GM12878 (cell line): ENCODE measurements at regions not wholly inside any gene's neighbourhood (a gene's known extent, or its start where the extent isn't known, plus 50 kb on each side); places are given as distances from the start of the nearest gene placed in this dataset.

Experiments
- ATAC-seq: fragments of 200-7000 bp; cut with Tn5 transposase; 3 replicates; pipeline ENCODE4 v1.9.1; 2020; ENCODE audit warnings: mild to moderate bottlenecking, moderate library complexity
- BruUV-seq: library from RNA; stranded (reverse); fragments of 400-500 nt; replicated peaks from 2 replicates; lab custom pipeline; 2021; lab: Mats Ljungman, UMichigan
- CTCF ChIA-PET: fragments of 300-600 bp; sonication (Branson Sonifier 250); formaldehyde crosslinking; extraction: SDS; loops from one replicate; lab custom pipeline; 2021; ENCODE audit warnings: inconsistent platforms; lab: Yijun Ruan, JAX
- POLR2A ChIA-PET: fragments of 350-600 bp; formaldehyde crosslinking; extraction: SDS; loops from one replicate; lab custom pipeline; 2021; ENCODE audit warnings: inconsistent platforms; lab: Charles Lee
- RAD21 ChIA-PET: fragments of 300-600 bp; sonication (Branson Sonifier 250); formaldehyde crosslinking; loops from one replicate; lab custom pipeline; 2023; ENCODE audit warnings: antibody characterized with exemption; ENCODE audit not compliant: unreplicated experiment; lab: Charles Lee
- SMC1A ChIA-PET: fragments of 300-600 bp; sonication (Branson Sonifier 250); formaldehyde crosslinking; loops from one replicate; lab custom pipeline; 2023; ENCODE audit not compliant: unreplicated experiment, uncharacterized antibody; lab: Charles Lee
- DNase-seq: peaks from one replicate; pipeline ENCODE4 v3.0.0-alpha.2; 2011; ENCODE audit warnings: low read depth, low spot score
- FAIRE-seq: peaks from 3 replicates; lab custom pipeline; 2011; peaks lifted over from hg19 to GRCh38; lab: Jason Lieb, UNC
- H2AFZ ChIP-seq: 2 replicates; pipeline ENCODE4 v1.6.0; 2011; ENCODE audit warnings: low read depth, low read length, control low read depth; ENCODE audit not compliant: control insufficient read depth
- H3K27ac ChIP-seq: 2 replicates; pipeline ENCODE4 v1.5.1; 2011; ENCODE audit warnings: control low read depth; ENCODE audit not compliant: control insufficient read depth, insufficient read depth
- H3K27me3 ChIP-seq, 2 experiments: replicated peaks in 1 of 2; 2 replicates each; pipeline versions ENCODE4 v1.6.0 to v1.6.1; 2011; ENCODE audit warnings: low read length in 1 of 2; ENCODE audit not compliant: control insufficient read depth in 2 of 2, insufficient read depth in 2 of 2
- H3K36me3 ChIP-seq, 2 experiments: 2 replicates each; pipeline ENCODE4 v1.5.1; 2011; ENCODE audit warnings: low read length in 1 of 2; ENCODE audit not compliant: control insufficient read depth in 2 of 2, insufficient read depth in 2 of 2
- H3K4me1 ChIP-seq: 2 replicates; pipeline ENCODE4 v1.6.1; 2011; ENCODE audit warnings: mild to moderate bottlenecking, low read length, moderate library complexity, mixed read lengths; ENCODE audit not compliant: control insufficient read depth, insufficient read depth
- H3K4me2 ChIP-seq: 2 replicates; pipeline ENCODE4 v1.6.0; 2011; ENCODE audit warnings: control low read depth; ENCODE audit not compliant: control insufficient read depth, insufficient read depth
- H3K4me3 ChIP-seq: fragments of 200-600 bp; sonication (generic); 2 replicates; pipeline ENCODE4 v1.5.1; 2016
- H3K79me2 ChIP-seq: 2 replicates; pipeline ENCODE4 v1.6.0; 2011; ENCODE audit warnings: low read length; ENCODE audit not compliant: control insufficient read depth, insufficient read depth
- H3K9ac ChIP-seq: 2 replicates; pipeline ENCODE4 v1.8.0; 2011; ENCODE audit warnings: low read length, control low read depth, mixed read lengths; ENCODE audit not compliant: control insufficient read depth, insufficient read depth
- H3K9me3 ChIP-seq: replicated peaks from 3 replicates; pipeline ENCODE4 v1.5.1; 2011; ENCODE audit warnings: mild to moderate bottlenecking, low read length; ENCODE audit not compliant: control insufficient read depth, insufficient read depth
- H4K20me1 ChIP-seq: 2 replicates; pipeline ENCODE4 v1.6.0; 2011; ENCODE audit not compliant: control insufficient read depth, insufficient read depth
- BCL3 ChIP-seq: IDR thresholded peaks from 2 replicates; pipeline ENCODE4 v1.6.1; 2011; ENCODE audit warnings: borderline replicate concordance, low read depth, mild to moderate bottlenecking, moderate library complexity, low read length; ENCODE audit not compliant: insufficient read depth, poor library complexity, severe bottlenecking
- IKZF2 ChIP-seq, 2 experiments: fragments of 450-650 bp; IDR thresholded peaks; 2 replicates each; pipeline ENCODE4 v1.6.1; 2017; ENCODE audit warnings: mild to moderate bottlenecking in 2 of 2, moderate library complexity in 2 of 2
- IRF4 ChIP-seq: IDR thresholded peaks from 2 replicates; pipeline ENCODE4 v1.6.1; 2011; ENCODE audit warnings: low read depth, low read length
- NKRF ChIP-seq: fragments of 450-650 bp; conservative IDR thresholded peaks from 2 replicates; pipeline ENCODE4 v1.6.1; 2017; ENCODE audit warnings: mild to moderate bottlenecking, moderate library complexity
- SIX5 ChIP-seq: IDR thresholded peaks from 2 replicates; pipeline ENCODE4 v1.6.1; 2011; ENCODE audit warnings: mild to moderate bottlenecking, low read depth, low read length, moderate library complexity; ENCODE audit not compliant: severe bottlenecking
- whole genome bisulfite sequencing: methylation state at CpG from one replicate; pipeline ENCODE4 v1.1.6; 2016; ENCODE audit warnings: low lambda C conversion rate; ENCODE audit not compliant: insufficient replicate concordance, insufficient coverage; ENCODE audit errors: missing lambda C conversion rate; 5-methylcytosine and 5-hydroxymethylcytosine counted together
- in situ Hi-C: fragments of 300-500 bp; cut with MboI; formaldehyde crosslinking; loops from 9 replicates; pipeline ENCODE4 v1.14.3; 2018; ENCODE audit warnings: mixed read lengths
- intact Hi-C: fragments of 100-400 bp; cut with micrococcal nuclease; formaldehyde crosslinking; loops from one replicate; pipeline ENCODE4 v1.14.2; 2022; ENCODE audit not compliant: unreplicated experiment

GRCh38 chr10:31587691-31588090, 268.7 kb downstream of the ZEB1 start:
- RAD21 ChIA-PET = no interaction called here
- H2AFZ ChIP-seq = no peak overlapping the region
- POLR2A ChIA-PET = no interaction called here
- DNase-seq (no peak), FAIRE-seq (no peak), ATAC-seq (no peak)
- H3K9me3 ChIP-seq = peaks cover 10% of the 10 kb centered on the region; the same call in 2 of the 3 replicates
- H3K79me2 ChIP-seq = no peaks in the 10 kb centered on the region
- no peak overlapping the region for H3K27ac ChIP-seq
- no peaks in the 10 kb centered on the region for H3K27me3 ChIP-seq
- H3K4me3 ChIP-seq = no peak overlapping the region
- CTCF ChIA-PET = no interaction called here
- no peaks in the 10 kb centered on the region for H4K20me1 ChIP-seq
- TF ChIP-seq IRF4 (no peak), BCL3 (no peak), NKRF (no peak), SIX5 (no peak), IKZF2 (IDR thresholded peaks at IDR 0.05) (no peak)
- in situ Hi-C loops (no loop called here), intact Hi-C loops (no loop called here)
- no peaks in the 10 kb centered on the region for H3K36me3 ChIP-seq
- SMC1A ChIA-PET = interaction anchor here (0.9 kb wide), 1 partner anchor 112 kb away, joined by 3 read pairs; no protein-coding TSS in a partner anchor
- 77% methylated on average over 9 of the region's 9 CpGs for WGBS
- BruUV-seq = no TSS peak
- no peak overlapping the region for H3K4me2 ChIP-seq
- H3K4me1 ChIP-seq = peaks cover 3% of the 10 kb centered on the region; the same call in 1 of the 2 replicates
- H3K9ac ChIP-seq = no peak overlapping the region
